Activated CD4-positive, alpha-beta T cell treated with anti-CD3 and anti-CD28 coated beads, Interleukin-2, Interleukin-6, amounts not matched to agents 100 ng/mL and 50 ng/mL, durations not matched to agents 16 hours and 8 hours (primary cell): ENCODE measurements at regions not wholly inside any gene's neighbourhood (a gene's known extent, or its start where the extent isn't known, plus 50 kb on each side); places are given as distances from the start of the nearest gene placed in this dataset.

ENCODE experiments used
- DNase-seq: peaks from one replicate; pipeline ENCODE4 v3.0.0-alpha.2; 2020

GRCh38 chr22:44549701-44550100, 51.7 kb upstream of the RTL6 start:
- DNase-seq, result no peak

DNA sequence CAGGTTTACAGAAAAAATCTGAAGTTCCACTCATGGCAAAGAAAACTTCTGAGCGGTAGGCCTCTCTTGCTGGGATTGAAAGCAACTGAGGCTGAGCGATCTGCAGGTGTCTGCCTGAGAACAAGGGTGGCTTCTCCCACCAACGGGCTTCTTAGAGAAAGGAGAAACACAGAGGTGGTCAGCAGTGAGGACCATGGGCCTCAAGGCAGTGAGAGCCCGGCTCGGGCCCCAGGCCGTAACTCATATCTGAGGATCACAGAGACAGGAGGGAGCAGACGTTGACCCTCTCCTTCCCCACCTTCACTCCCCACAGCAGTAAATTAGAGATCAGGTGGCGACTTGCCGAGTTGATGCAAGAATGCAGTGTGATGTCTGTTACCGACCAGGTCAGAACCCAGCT, 50.9 kb upstream of the RTL6 start:
- DNase-seq, result no peak
